SH-SY5Y (cell line): ENCODE measurements at regions not wholly inside any gene's neighbourhood (a gene's known extent, or its start where the extent isn't known, plus 50 kb on each side); places are given as distances from the start of the nearest gene placed in this dataset.

Experiments used
- GATA2 ChIP-seq: IDR thresholded peaks from 2 replicates; pipeline ENCODE4 v1.6.1; 2011; ENCODE audit warnings: mild to moderate bottlenecking, low read depth, low read length
- GATA3 ChIP-seq: IDR thresholded peaks from 2 replicates; pipeline ENCODE4 v1.6.1; 2011; ENCODE audit warnings: low read depth, mild to moderate bottlenecking, low read length, moderate library complexity

DNA sequence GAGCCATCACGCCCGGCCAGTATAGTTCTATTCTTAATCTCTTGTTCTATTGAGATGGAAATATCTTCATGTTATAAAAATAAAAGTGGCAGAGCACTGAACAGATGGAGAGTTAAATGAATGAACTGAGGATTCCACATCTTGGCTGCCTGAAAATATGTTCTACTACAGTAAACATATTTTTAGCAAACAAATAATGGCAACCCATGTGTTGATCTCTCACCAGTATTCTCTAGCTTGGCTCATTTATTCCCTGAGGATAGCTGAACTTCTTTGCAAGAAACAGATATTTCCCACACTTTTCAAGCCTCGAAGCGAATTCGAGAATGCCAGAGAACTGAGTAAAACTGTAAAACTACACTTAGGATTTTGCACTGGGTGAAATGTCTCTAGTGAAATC is 58.9 kb downstream of the DIRAS3 start:
- no peak for TF ChIP-seq GATA3
- TF ChIP-seq GATA2: no peak

- no peak for TF ChIP-seq GATA2
- no peak for TF ChIP-seq GATA3
These were observed 62.4 kb downstream of the DIRAS3 start for GRCh38 chr1:67988066-67988465.

DNA sequence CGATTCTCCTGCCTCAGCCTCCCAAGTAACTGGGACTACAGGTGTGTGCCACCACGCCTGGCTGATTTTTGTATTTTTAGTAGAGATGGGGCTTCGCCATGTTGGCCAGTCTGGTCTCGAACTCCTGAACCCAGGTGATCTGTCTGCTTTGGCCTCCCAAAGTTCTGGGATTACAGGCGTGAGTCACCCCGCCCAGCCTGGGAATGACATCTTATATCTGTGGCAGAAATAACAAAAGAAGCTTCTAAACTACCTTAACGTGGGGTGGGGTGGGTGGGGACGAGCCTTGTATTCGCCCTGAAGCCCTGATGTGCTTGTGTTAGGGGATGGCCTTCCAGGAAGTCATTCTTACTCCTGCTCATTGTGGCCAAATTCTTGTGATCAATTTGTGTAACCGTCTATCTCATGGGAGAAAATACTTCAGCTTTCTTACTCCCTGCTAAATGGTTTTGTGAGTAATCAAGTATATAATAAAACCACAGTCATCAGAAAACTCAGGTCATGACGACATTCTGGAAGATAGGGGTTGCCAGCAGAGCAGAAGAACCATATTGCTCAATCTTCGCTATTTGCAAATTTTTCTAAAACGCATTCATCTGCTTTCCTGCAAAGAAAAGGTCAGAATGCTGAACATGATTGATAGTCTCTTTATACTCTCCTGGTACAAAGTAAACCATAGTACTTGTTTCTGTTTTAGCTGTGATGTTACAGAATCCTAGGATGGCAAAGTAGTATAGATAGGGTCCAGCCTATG is 63.2 kb downstream of the DIRAS3 start:
- TF ChIP-seq GATA3 (no peak), GATA2 (no peak)

GRCh38 chr1:67983867-67984266 is 66.6 kb downstream of the DIRAS3 start:
- no peak for TF ChIP-seq GATA3
- TF ChIP-seq GATA2: no peak

DNA sequence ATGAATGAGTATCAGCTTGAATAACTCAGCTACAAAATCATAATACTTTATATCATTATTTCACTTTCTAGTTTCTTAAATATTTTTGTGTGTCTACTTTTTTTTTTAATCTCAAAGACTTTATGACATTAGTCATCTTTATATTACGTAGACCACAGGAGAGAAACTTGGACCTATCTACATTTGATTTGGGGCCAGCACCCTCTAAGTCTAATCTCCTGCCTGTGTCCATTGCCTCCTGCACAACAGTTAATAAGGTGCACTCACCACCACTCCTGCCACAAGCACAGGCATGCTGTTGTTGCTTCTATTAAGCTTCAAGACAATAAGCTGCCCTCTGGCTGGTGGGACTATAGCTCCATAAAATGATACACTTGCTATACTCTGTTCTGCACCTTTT is 70.4 kb downstream of the DIRAS3 start:
- TF ChIP-seq GATA3: no peak
- TF ChIP-seq GATA2: no peak

- TF ChIP-seq GATA2 (no peak), GATA3 (no peak)
These were observed 70.9 kb downstream of the DIRAS3 start for GRCh38 chr1:67979532-67979931.

DNA sequence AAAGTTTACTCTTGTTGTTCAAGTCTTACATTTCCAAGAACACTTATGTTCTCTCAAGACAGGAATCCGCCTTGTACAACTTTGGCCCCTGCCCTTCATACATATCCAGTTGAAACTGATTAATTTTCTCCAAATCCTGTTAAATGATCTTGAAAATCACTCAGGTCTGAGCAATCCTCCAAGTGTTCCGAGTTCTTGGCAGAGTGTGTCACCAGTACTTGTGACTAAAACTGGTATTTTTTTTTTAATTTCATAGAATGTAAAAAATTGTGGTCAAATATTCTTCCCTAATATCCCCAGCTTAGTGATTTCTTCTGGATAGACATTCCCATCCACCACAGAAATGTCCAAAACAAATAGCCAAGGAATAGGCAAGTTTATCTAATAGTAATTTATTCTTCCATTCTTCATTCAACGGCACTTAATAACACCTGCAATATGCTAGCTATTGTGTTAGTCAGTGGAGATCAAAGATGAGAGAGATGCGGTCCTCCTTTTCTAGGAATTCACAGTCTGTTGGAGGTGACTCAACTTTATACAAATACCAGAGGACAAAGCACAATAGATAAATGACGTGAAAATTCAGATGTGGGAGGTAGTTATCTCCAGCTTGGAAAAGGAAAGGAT is 71.4 kb downstream of the DIRAS3 start:
- TF ChIP-seq GATA3 (no peak), GATA2 (no peak)

DNA sequence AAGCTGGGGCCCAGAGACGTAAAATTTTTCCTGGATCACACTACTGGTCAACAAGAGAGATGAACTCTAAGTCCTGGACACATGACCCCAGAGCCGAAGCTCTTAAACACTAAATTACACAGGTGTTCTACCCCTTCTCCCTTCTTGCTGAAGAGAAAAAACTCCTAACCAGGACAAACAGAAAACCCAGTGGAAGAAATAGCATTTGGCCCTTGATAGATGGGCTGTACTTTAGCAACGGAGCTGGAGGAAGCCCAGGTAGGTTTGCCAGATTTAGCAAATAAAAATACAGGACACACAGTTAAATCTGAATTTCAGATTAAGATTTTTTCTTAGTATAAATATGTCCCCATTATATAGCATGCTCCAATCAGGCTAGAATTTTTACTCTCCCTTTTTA is 72.7 kb downstream of the DIRAS3 start:
- TF ChIP-seq GATA3 (no peak), GATA2 (no peak)

- TF ChIP-seq GATA3 (no peak), GATA2 (no peak)
These were observed 77.4 kb downstream of the DIRAS3 start for GRCh38 chr1:67973051-67973450.

DNA sequence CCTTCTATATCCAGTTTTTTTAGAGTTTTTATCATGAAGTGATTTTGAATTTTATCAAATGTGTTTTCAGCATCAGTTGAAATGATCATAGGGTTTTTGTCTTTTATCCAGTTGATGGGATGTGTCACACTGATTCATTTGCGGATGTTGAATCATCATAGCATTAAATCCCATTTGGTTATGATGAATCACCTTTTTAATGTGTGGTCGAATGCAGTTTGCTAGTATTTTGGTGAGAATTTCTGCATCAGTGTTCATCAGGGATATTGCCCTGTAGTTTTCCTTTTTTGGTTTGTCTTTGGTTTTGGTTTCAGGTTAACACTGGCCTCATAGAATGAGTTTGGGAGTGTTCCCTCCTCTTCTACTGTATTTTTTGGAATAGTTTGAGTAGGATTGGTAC is 80.3 kb downstream of the DIRAS3 start:
- TF ChIP-seq GATA2: no peak
- no peak for TF ChIP-seq GATA3

DNA sequence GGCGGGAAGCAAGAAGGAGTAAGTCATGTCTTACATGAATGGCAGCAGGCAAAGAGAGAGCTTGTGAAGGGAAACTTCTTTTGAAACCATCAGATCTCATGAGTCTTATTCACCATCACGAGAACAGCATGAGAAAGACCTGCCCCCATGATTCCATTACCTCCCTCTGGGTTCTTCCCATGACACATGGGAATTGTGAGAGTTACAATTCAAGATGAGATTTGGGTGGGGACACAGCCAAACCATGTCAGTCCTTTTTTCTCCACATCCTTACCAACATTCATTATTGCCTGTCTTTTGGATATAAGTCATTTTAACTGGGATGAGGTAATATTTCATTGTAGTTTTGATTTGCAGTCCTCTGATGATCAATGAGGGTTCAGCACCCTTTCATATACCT is 81.0 kb downstream of the DIRAS3 start:
- TF ChIP-seq GATA2 (no peak), GATA3 (no peak)

GRCh38 chr1:67966666-67967009 is 83.8 kb downstream of the DIRAS3 start:
- no peak for TF ChIP-seq GATA3
- TF ChIP-seq GATA2: no peak

DNA sequence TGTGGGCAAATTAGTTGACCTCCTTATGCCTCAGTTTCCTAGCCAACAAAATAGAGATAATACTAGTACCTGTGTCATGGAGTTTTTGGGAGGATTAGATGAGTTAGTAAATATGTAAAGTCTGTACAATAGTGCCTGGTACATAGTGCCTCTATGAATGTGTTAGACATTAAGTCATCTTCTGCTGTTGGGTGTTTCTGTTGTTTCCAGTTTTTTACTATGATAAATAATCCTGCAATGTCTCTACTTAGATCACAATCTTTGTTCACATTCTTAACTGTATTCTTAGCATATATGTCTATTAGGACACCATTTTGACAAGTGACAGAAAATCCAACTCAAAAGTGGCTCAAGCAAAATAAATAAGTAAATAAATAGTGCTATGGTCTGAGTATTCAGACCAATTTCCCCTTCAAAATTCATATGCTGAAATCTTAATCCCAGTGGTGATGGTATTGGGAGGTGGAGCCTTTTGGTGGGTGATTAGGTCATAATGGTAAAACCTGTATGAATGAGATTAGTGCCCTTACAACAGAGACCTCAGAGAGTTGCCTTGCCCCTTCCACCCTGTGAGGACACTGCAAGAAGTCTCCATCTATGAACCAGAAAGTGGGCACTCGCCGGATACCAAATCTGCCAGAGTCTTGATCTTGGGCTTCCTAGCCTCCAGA is 84.3 kb downstream of the DIRAS3 start:
- TF ChIP-seq GATA3: no peak
- no peak for TF ChIP-seq GATA2

- TF ChIP-seq GATA3 (no peak), GATA2 (no peak)
These were observed 87.2 kb downstream of the DIRAS3 start for GRCh38 chr1:67963263-67963662.

DNA sequence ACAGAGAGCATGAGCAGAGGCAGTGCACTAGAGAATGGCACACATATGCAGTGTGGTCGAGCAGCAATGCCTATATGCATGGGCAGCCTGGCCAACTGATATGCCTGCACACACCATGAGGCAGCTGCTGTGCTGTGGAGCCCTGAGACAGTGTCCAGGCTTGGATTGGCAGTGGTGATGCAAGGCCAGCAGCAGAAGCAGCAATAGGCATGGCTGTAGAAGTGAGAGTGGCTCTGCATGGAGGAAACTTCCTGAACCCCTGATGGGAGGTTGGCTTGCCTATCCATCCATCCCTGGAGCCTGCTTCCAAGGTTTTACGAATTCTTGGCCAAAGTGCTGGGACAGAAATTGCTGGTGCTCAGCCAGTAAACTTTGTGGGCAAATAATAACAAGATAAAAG is 89.7 kb downstream of the DIRAS3 start:
- TF ChIP-seq GATA3 (no peak), GATA2 (no peak)
